ENCODE measurements at regions not wholly inside any gene's neighbourhood (a gene's known extent, or its start where the extent isn't known, plus 50 kb on each side); places are given as distances from the start of the nearest gene placed in this dataset.

DNA sequence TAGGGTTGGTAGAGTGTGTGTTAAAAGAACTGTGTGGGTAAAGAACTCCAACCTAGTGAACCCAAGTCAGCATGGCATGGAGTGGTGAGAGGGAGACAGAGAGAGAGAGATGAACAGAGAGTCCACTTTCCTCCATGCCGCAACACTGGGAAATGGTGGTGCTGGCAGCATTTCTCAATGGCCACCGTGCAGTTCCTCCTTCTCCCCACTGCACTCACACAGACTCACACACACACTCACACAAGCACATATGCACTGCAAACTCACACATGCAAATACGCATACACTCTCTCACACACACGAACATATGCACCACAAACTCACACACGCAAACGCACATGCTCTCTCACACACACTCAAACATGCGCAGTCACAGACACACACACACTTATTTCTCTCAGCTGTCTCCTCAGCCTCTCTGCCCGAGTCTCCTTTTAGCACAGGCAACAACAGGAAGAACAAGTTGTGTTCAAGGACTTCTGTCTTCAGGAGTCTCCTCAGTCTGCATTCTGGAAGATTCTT, 66.5 kb upstream of the LY86 start:
- no peaks in the 10 kb centered on the region for H3K4me1 ChIP-seq
- intact Hi-C loops (cut with DNase I), result no loop called here
- no peaks in the 10 kb centered on the region for H3K36me3 ChIP-seq
- TF ChIP-seq, protein P1, sequence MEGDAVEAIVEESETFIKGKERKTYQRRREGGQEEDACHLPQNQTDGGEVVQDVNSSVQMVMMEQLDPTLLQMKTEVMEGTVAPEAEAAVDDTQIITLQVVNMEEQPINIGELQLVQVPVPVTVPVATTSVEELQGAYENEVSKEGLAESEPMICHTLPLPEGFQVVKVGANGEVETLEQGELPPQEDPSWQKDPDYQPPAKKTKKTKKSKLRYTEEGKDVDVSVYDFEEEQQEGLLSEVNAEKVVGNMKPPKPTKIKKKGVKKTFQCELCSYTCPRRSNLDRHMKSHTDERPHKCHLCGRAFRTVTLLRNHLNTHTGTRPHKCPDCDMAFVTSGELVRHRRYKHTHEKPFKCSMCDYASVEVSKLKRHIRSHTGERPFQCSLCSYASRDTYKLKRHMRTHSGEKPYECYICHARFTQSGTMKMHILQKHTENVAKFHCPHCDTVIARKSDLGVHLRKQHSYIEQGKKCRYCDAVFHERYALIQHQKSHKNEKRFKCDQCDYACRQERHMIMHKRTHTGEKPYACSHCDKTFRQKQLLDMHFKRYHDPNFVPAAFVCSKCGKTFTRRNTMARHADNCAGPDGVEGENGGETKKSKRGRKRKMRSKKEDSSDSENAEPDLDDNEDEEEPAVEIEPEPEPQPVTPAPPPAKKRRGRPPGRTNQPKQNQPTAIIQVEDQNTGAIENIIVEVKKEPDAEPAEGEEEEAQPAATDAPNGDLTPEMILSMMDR (IDR thresholded peaks at IDR 0.05), result no peak
- no peak overlapping the region for H3K27ac ChIP-seq
- peaks cover 0 to 17% of the 10 kb centered on the region in 2 donors for H3K27me3 ChIP-seq
- DNase-seq, result no peak
- ATAC-seq, result no peak
- no peaks in the 10 kb centered on the region for H3K9me3 ChIP-seq
- no peak overlapping the region for H3K4me3 ChIP-seq

DNA sequence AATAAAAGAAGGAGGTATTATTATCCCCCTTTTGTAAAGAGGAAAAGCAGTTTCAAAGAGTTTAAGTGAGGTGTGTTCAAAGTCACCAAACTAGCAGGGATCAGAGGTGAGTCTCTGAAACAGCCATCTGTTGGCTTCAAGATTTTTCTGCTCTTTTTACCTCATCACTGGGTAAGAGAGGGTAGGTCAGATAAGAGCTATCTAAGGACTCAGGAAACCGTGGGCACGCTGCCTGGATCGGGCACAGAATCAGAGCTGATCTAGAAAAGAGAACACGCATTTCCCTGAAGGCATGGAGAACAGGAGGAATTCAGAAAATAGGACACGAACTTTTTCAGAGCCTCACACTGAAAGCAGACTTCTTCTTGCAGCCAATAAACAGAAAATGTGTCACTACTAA, 65.8 kb upstream of the LY86 start:
- Histone ChIP-seq H3K27me3 (peaks cover 0 to 13% of the 10 kb centered on the region in 2 donors), H3K27ac (no peak overlapping the region), H3K36me3 (no peaks in the 10 kb centered on the region), H3K9me3 (no peaks in the 10 kb centered on the region), H3K4me3 (no peak overlapping the region), H3K4me1 (no peaks in the 10 kb centered on the region)
- TF ChIP-seq, protein P1 (IDR thresholded peaks at IDR 0.05), result no peak
- no peak for ATAC-seq
- no peak for DNase-seq
- intact Hi-C loops (cut with DNase I), result no loop called here

DNA sequence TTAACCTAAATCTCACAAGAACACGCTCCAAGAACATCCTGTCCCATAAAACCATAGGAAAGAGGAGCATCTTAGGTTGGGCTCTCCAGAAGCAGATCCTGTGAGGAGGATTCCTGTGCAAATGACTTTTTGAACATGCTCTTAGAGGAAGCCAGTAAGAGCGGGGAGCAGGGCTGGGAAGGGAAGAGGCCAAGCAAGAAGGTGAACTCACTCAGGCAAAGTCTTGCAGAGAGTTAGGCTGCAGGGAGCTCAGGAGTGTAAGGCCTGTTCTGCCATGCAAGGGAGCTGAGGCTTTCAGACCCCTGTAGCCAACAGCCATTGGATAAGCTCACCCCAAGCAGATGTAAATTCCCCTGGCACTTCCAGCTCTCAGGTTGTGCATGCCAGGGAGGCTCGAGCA, 63.6 kb upstream of the LY86 start:
- DNase-seq, result no peak
- Histone ChIP-seq H3K27ac (no peak overlapping the region), H3K36me3 (no peaks in the 10 kb centered on the region), H3K9me3 (peaks cover 0 to 3% of the 10 kb centered on the region in 2 donors), H3K4me1 (no peaks in the 10 kb centered on the region), H3K27me3 (peaks cover 0 to 13% of the 10 kb centered on the region in 2 donors), H3K4me3 (no peak overlapping the region)
- TF ChIP-seq, protein P1 (IDR thresholded peaks at IDR 0.05), result no peak
- intact Hi-C loops (cut with DNase I), result no loop called here
- ATAC-seq, result no peak

DNA sequence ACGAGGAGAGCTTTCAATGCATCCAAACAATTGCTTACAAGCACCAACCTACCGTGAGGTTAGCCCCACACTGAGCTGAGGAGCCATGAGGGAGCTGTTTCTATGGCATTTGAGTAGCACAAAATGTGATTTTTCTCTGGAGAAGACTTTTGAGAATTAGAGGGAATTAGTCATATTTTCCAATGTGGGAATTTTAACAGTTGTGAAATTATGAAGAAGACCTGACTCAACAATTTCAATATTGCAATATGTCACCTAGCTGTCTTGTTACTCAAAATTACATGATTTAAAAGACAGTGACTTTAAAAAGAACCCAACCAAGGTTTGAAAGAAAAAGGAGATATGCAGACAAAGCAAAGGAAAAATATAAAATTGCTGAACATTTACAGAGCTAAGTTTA, 62.6 kb upstream of the LY86 start:
- ATAC-seq, result no peak
- H3K27me3 ChIP-seq, result peaks cover 0 to 13% of the 10 kb centered on the region in 2 donors
- TF ChIP-seq, protein P1 (IDR thresholded peaks at IDR 0.05), result no peak

DNA sequence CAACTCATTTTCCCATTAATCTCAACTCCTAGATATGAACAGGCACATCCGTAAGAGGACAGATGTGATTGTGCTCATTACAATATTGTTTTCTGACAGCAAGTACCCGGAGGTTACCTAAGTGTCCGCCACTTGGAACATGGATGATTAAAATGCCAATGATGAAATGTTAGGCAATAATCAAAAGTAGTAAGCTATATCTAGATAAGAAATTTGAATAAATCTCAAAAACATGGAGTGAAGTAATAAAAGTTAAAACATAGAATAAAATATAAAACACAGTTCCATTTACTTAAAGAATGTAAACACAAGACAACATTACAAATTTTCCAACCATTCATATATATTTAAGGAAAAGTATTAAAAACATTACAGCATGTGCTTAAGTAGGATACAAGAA, 59.2 kb upstream of the LY86 start:
- ATAC-seq (no peak), DNase-seq (no peak)
- TF ChIP-seq, protein P1 (IDR thresholded peaks at IDR 0.05), result no peak

More for the DNA sequence above, 62.6 kb upstream of the LY86 start:
- no peak for DNase-seq
- Histone ChIP-seq H3K27ac (no peak overlapping the region), H3K36me3 (no peaks in the 10 kb centered on the region), H3K4me3 (no peak overlapping the region), H3K4me1 (no peaks in the 10 kb centered on the region), H3K9me3 (peaks cover 0 to 3% of the 10 kb centered on the region in 2 donors)
- intact Hi-C loops (cut with DNase I), result no loop called here

More for the DNA sequence above, 59.2 kb upstream of the LY86 start:
- H3K4me1 ChIP-seq, result no peaks in the 10 kb centered on the region
- H3K4me3 ChIP-seq, result no peak overlapping the region
- H3K27ac ChIP-seq, result no peak overlapping the region
- peaks cover 0 to 3% of the 10 kb centered on the region in 2 donors for H3K9me3 ChIP-seq
- H3K36me3 ChIP-seq, result no peaks in the 10 kb centered on the region
- H3K27me3 ChIP-seq, result peaks cover 0 to 3% of the 10 kb centered on the region in 2 donors
- intact Hi-C loops (cut with DNase I), result no loop called here
